GM18526 (cell line): ENCODE measurements at regions not wholly inside any gene's neighbourhood (a gene's known extent, or its start where the extent isn't known, plus 50 kb on each side); places are given as distances from the start of the nearest gene placed in this dataset.

ENCODE experiments used
- POLR2A ChIP-seq: IDR thresholded peaks from 3 replicates; pipeline ENCODE4 v1.6.1; 2011; ENCODE audit not compliant: insufficient read length; ENCODE audit errors: extremely low read depth

- no peak for TF ChIP-seq POLR2A
These were observed 83.5 kb upstream of the RAPGEF2 start for GRCh38 chr4:159019356-159019755.

GRCh38 chr4:159021597-159022385, 81.1 kb upstream of the RAPGEF2 start:
- TF ChIP-seq POLR2A = no peak

- TF ChIP-seq POLR2A = no peak
These were observed 79.1 kb upstream of the RAPGEF2 start for GRCh38 chr4:159023741-159024140.

- no peak for TF ChIP-seq POLR2A
These were observed 78.6 kb upstream of the RAPGEF2 start for GRCh38 chr4:159024266-159024665.

- no peak for TF ChIP-seq POLR2A
These were observed 78.1 kb upstream of the RAPGEF2 start for GRCh38 chr4:159024828-159025227.

- TF ChIP-seq POLR2A = no peak
These were observed 76.5 kb upstream of the RAPGEF2 start for GRCh38 chr4:159026329-159026728.

DNA sequence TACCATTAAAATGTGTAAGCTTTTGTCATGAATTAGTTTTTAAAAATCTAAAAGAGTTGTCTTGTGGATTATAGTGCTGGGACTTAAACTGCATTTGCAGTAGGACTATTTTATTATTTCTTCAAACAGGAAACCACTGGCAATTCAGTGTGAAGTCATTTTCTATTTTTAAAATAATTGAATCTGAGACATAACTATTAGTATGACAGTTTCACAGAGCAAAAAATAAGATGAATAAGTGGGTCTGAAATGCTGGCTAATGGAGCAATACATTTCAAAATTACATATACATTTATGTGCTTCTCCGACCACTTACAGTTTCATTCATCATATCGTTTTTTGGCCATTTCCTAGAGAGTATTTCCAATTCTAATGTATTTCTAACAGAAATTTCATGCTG, 75.3 kb upstream of the RAPGEF2 start:
- no peak for TF ChIP-seq POLR2A

GRCh38 chr4:159029481-159029880, 73.4 kb upstream of the RAPGEF2 start:
- no peak for TF ChIP-seq POLR2A

- TF ChIP-seq POLR2A = no peak
These were observed 67.3 kb upstream of the RAPGEF2 start for GRCh38 chr4:159035570-159035969.

GRCh38 chr4:159038536-159038935, 64.3 kb upstream of the RAPGEF2 start:
- TF ChIP-seq POLR2A = no peak

- no peak for TF ChIP-seq POLR2A
These were observed 61.5 kb upstream of the RAPGEF2 start for GRCh38 chr4:159041054-159042034.

DNA sequence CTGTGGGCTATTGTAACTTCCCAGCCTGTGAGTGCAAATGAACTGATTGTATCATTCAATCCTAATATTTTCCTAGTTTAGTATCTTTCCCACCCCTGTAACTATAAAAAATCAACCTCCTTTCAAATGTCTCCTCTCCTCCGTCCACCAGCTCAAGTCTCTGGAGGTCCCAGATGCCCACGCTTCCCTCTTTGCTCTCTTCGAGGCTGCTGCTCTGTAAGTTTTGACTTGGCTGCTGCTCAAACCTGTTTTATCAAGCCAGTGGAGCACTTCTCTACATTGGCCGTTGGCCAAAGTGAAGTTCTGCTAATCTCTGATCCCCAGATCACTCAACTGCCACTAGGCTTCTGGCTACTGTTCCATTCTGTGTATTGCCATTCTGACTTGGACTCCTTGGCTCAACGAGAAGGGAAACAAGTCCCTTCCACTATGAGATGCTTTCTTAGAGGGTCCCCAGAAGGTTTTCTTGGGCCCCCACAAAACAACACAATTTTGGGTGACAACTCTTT, 60.7 kb upstream of the RAPGEF2 start:
- TF ChIP-seq POLR2A = no peak

- no peak for TF ChIP-seq POLR2A
These were observed 60.0 kb upstream of the RAPGEF2 start for GRCh38 chr4:159042868-159043267.

- no peak for TF ChIP-seq POLR2A
These were observed 59.0 kb upstream of the RAPGEF2 start for GRCh38 chr4:159043861-159044260.

GRCh38 chr4:159045321-159045720, 57.6 kb upstream of the RAPGEF2 start:
- no peak for TF ChIP-seq POLR2A

GRCh38 chr4:159046683-159047082, 56.2 kb upstream of the RAPGEF2 start:
- TF ChIP-seq POLR2A = no peak
